ENCODE measurements at regions not wholly inside any gene's neighbourhood (a gene's known extent, or its start where the extent isn't known, plus 50 kb on each side); places are given as distances from the start of the nearest gene placed in this dataset.

- no peak overlapping the region for H3K4me3 Mint-ChIP-seq
- H2BK120ac ChIP-seq (ENCODE audit: low read depth, low read length, poor library complexity, severe bottlenecking) = no peak overlapping the region
- no peaks in the 10 kb centered on the region for H3K36me3 Mint-ChIP-seq (ENCODE audit: insufficient read depth in 1 of 3, low read depth in 3 of 3)
- WGBS (ENCODE audit: extremely low coverage, insufficient read length, low lambda C conversion rate) = no CpG with 5 or more reads among the region's 1 CpG
- no peak overlapping the region for H2AFZ ChIP-seq (ENCODE audit: low read length)
- H3K23me2 ChIP-seq (ENCODE audit: insufficient read length, low read depth, low read length, poor library complexity, severe bottlenecking) = no peaks in the 10 kb centered on the region
- H4K91ac ChIP-seq (ENCODE audit: insufficient read length, low read depth, low read length) = no peak overlapping the region
- no peak overlapping the region for H3K27ac Mint-ChIP-seq
- no peak overlapping the region for H3K27ac ChIP-seq (ENCODE audit: insufficient read length, low read depth, low read length)
- H3K9me3 ChIP-seq (ENCODE audit: control insufficient read depth, low read depth, low read length) = no peaks in the 10 kb centered on the region
- H3K14ac ChIP-seq (ENCODE audit: insufficient read depth, low read length) = no peak overlapping the region
- no peak overlapping the region for H2BK15ac ChIP-seq (ENCODE audit: low read depth, low read length)
- no peak overlapping the region for H3T11ph ChIP-seq (ENCODE audit: low read length)
- H3K9me3 Mint-ChIP-seq = no peaks in the 10 kb centered on the region
- H2BK20ac ChIP-seq (ENCODE audit: low read depth, low read length, poor library complexity, severe bottlenecking) = no peak overlapping the region
- H3K79me1 ChIP-seq (ENCODE audit: insufficient read depth, low read depth, low read length, poor library complexity, severe bottlenecking) = no peaks in the 10 kb centered on the region
- no peak overlapping the region for H3K4me2 ChIP-seq (ENCODE audit: insufficient read depth, insufficient read length, low read length)
- no peak overlapping the region for H3K23ac ChIP-seq (ENCODE audit: insufficient read length, low read depth, low read length)
- no peak overlapping the region for H2AK5ac ChIP-seq (ENCODE audit: insufficient read length, low read length)
- no peaks in the 10 kb centered on the region for H3K27me3 Mint-ChIP-seq (ENCODE audit: low read depth)
- no peak overlapping the region for H3K56ac ChIP-seq (ENCODE audit: insufficient read length, low read depth, low read length)
- H3K79me2 ChIP-seq (ENCODE audit: insufficient read depth, low read length) = no peaks in the 10 kb centered on the region
- no peaks in the 10 kb centered on the region for H3K4me1 ChIP-seq (ENCODE audit: insufficient read depth, low read length)
- H3K4ac ChIP-seq (ENCODE audit: low read depth, low read length) = no peak overlapping the region
- no peak overlapping the region for H4K5ac ChIP-seq (ENCODE audit: insufficient read length, low read depth, low read length)
- H3K9ac ChIP-seq (ENCODE audit: extremely low read depth, insufficient read length, low read length) = no peak overlapping the region
- H4K8ac ChIP-seq (replicated peaks; ENCODE audit: insufficient read length, low read depth, low read length) = no peak overlapping the region
- H3K4me1 Mint-ChIP-seq = peaks cover under 1 to 2% of the 10 kb centered on the region in 2 experiments
- no peaks in the 10 kb centered on the region for H3K27me3 ChIP-seq (ENCODE audit: insufficient read depth, low read length)
- no peak for DNase-seq
- no peak overlapping the region for H2BK5ac ChIP-seq (ENCODE audit: insufficient read length, low read length)
- H2BK12ac ChIP-seq (ENCODE audit: insufficient read length, low read depth, low read length) = no peak overlapping the region
- TF ChIP-seq CTCF (conservative IDR thresholded peaks at IDR 0.05) = no peak
- H4K20me1 ChIP-seq (ENCODE audit: control insufficient read depth, insufficient read depth, insufficient read length) = no peaks in the 10 kb centered on the region
- no peak overlapping the region for H3K18ac ChIP-seq (ENCODE audit: insufficient read length, low read depth, low read length)
Observed at GRCh38 chr12:28949184-28949583, 199.9 kb upstream of the FAR2 start.

Measured in H9 (cell line).